Naive thymus-derived CD4-positive, alpha-beta T cell (primary cell): ENCODE measurements at regions not wholly inside any gene's neighbourhood (a gene's known extent, or its start where the extent isn't known, plus 50 kb on each side); places are given as distances from the start of the nearest gene placed in this dataset.

Experiments used
- ATAC-seq: fragments of 150-1000 bp; cut with Tn5 transposase; 2 replicates; pipeline ENCODE4 v1.10.0; 2021; ENCODE audit warnings: mild to moderate bottlenecking, moderate library complexity
- CTCF ChIA-PET: fragments of 350-600 bp; sonication (Branson Sonifier 250); formaldehyde crosslinking; loops from one replicate; lab custom pipeline; 2021; ENCODE audit warnings: antibody characterized with exemption; lab: Charles Lee
- POLR2A ChIA-PET: fragments of 350-600 bp; sonication (Branson Sonifier 250); formaldehyde crosslinking; loops from one replicate; lab custom pipeline; 2021; ENCODE audit warnings: antibody characterized with exemption, inconsistent platforms; lab: Charles Lee
- DNase-seq, 9 donors: peaks; one replicate each; pipeline versions ENCODE4 v3.0.0 to v3.0.0-alpha.2; 2020 to 2022; ENCODE audit warnings: mixed read lengths in 1 of 9
- H3K27ac ChIP-seq: one replicate; pipeline ENCODE4 v1.7.0; 2013; ENCODE audit warnings: mild to moderate bottlenecking, low read depth, low read length, moderate library complexity
- H3K27me3 ChIP-seq, 2 donors: one replicate each; pipeline ENCODE4 v1.7.0; 2013; ENCODE audit warnings: low read length in 2 of 2, mild to moderate bottlenecking in 2 of 2, moderate library complexity in 2 of 2; ENCODE audit not compliant: control insufficient read depth in 2 of 2, insufficient read depth in 2 of 2
- H3K36me3 ChIP-seq, 3 experiments: 1 replicate in 2 of 3; 2 replicates in 1 of 3; pipeline ENCODE4 v1.7.0; 2013; ENCODE audit warnings: low read length in 3 of 3, mild to moderate bottlenecking in 3 of 3, moderate library complexity in 1 of 3; ENCODE audit not compliant: insufficient read depth in 3 of 3, control insufficient read depth in 2 of 3
- H3K4me1 ChIP-seq, 2 donors: one replicate each; pipeline ENCODE4 v1.7.0; 2013; ENCODE audit warnings: low read length in 2 of 2, mild to moderate bottlenecking in 2 of 2, moderate library complexity in 1 of 2; ENCODE audit not compliant: control insufficient read depth in 2 of 2, insufficient read depth in 2 of 2
- H3K4me3 ChIP-seq: 2 replicates; pipeline ENCODE4 v1.7.0; 2013; ENCODE audit warnings: mild to moderate bottlenecking, low read length
- H3K9me3 ChIP-seq, 3 experiments: 1 replicate in 2 of 3; 2 replicates in 1 of 3; pipeline ENCODE4 v1.7.0; 2013; ENCODE audit warnings: low read length in 3 of 3; ENCODE audit not compliant: control insufficient read depth in 2 of 3
- H3K27ac Mint-ChIP-seq, 9 donors: one replicate each; pipeline ENCODE4 v1.8.0; 2020 to 2022; ENCODE audit warnings: mixed read lengths in 9 of 9, mild to moderate bottlenecking in 8 of 9, moderate library complexity in 5 of 9, inconsistent platforms in 2 of 9
- H3K27me3 Mint-ChIP-seq, 5 donors: one replicate each; pipeline ENCODE4 v1.8.0; 2021 to 2022; ENCODE audit warnings: mixed read lengths in 5 of 5, mild to moderate bottlenecking in 1 of 5
- H3K36me3 Mint-ChIP-seq, 5 donors: one replicate each; pipeline ENCODE4 v1.8.0; 2020 to 2022; ENCODE audit warnings: mixed read lengths in 5 of 5, mild to moderate bottlenecking in 3 of 5, inconsistent platforms in 1 of 5
- H3K4me1 Mint-ChIP-seq, 7 donors: one replicate each; pipeline ENCODE4 v1.8.0; 2020 to 2022; ENCODE audit warnings: mixed read lengths in 7 of 7, mild to moderate bottlenecking in 3 of 7, inconsistent platforms in 1 of 7
- H3K4me3 Mint-ChIP-seq, 10 donors: one replicate each; pipeline ENCODE4 v1.8.0; 2020 to 2022; ENCODE audit warnings: mild to moderate bottlenecking in 10 of 10, mixed read lengths in 10 of 10, moderate library complexity in 6 of 10, inconsistent platforms in 2 of 10
- H3K9me3 Mint-ChIP-seq, 11 donors: one replicate each; pipeline ENCODE4 v1.8.0; 2020 to 2022; ENCODE audit warnings: mixed read lengths in 11 of 11, mild to moderate bottlenecking in 4 of 11, inconsistent platforms in 1 of 11, moderate library complexity in 1 of 11
- intact Hi-C, 2 donors: fragments of 100-400 bp; cut with micrococcal nuclease; formaldehyde crosslinking; loops; one replicate each; pipeline ENCODE4 v1.15.1; 2023

GRCh38 chr22:48649466-48649865, 1178.2 kb downstream of the BRD1 start:
- no peaks in the 10 kb centered on the region for H3K9me3 ChIP-seq
- H3K4me1 Mint-ChIP-seq: no peaks in the 10 kb centered on the region

GRCh38 chr22:48649031-48649430, 1178.6 kb downstream of the BRD1 start:
- Mint-ChIP-seq H3K27ac (no peak overlapping the region), H3K27me3 (no peaks in the 10 kb centered on the region), H3K4me1 (no peaks in the 10 kb centered on the region), H3K4me3 (no peak overlapping the region), H3K36me3 (no peaks in the 10 kb centered on the region), H3K9me3 (no peaks in the 10 kb centered on the region)
- ChIA-PET CTCF (no interaction called here), POLR2A (no interaction called here)
- Histone ChIP-seq H3K9me3 (no peaks in the 10 kb centered on the region), H3K27ac (no peak overlapping the region), H3K4me1 (no peaks in the 10 kb centered on the region), H3K36me3 (no peaks in the 10 kb centered on the region), H3K27me3 (no peaks in the 10 kb centered on the region), H3K4me3 (no peak overlapping the region)
- ATAC-seq: no peak
- DNase-seq: no peak
- intact Hi-C loops: no loop called here

More at GRCh38 chr22:48649466-48649865, 1178.2 kb downstream of the BRD1 start:
- no peak for ATAC-seq
- H3K27ac Mint-ChIP-seq: no peak overlapping the region
- no peaks in the 10 kb centered on the region for H3K27me3 Mint-ChIP-seq
- Histone ChIP-seq H3K36me3 (no peaks in the 10 kb centered on the region), H3K27me3 (no peaks in the 10 kb centered on the region), H3K4me1 (no peaks in the 10 kb centered on the region), H3K27ac (no peak overlapping the region), H3K4me3 (no peak overlapping the region)
- intact Hi-C loops: no loop called here
- no peaks in the 10 kb centered on the region for H3K36me3 Mint-ChIP-seq
- DNase-seq: no peak
- POLR2A ChIA-PET: no interaction called here
- CTCF ChIA-PET: no interaction called here
- no peaks in the 10 kb centered on the region for H3K9me3 Mint-ChIP-seq
- no peak overlapping the region for H3K4me3 Mint-ChIP-seq

- Histone ChIP-seq H3K9me3 (no peaks in the 10 kb centered on the region), H3K4me1 (no peaks in the 10 kb centered on the region), H3K27me3 (no peaks in the 10 kb centered on the region), H3K36me3 (no peaks in the 10 kb centered on the region), H3K4me3 (no peak overlapping the region), H3K27ac (no peak overlapping the region)
- Mint-ChIP-seq H3K4me1 (no peaks in the 10 kb centered on the region), H3K27ac (no peak overlapping the region), H3K4me3 (no peak overlapping the region), H3K9me3 (no peaks in the 10 kb centered on the region), H3K27me3 (no peaks in the 10 kb centered on the region), H3K36me3 (no peaks in the 10 kb centered on the region)
- DNase-seq: no peak
- POLR2A ChIA-PET: no interaction called here
- CTCF ChIA-PET: no interaction called here
- intact Hi-C loops: no loop called here
- ATAC-seq: no peak
Observed at GRCh38 chr22:48647606-48648515, 1179.8 kb downstream of the BRD1 start.

GRCh38 chr22:48647051-48647450, 1180.6 kb downstream of the BRD1 start:
- Mint-ChIP-seq H3K36me3 (no peaks in the 10 kb centered on the region), H3K27ac (no peak overlapping the region), H3K4me3 (no peak overlapping the region), H3K9me3 (no peaks in the 10 kb centered on the region), H3K27me3 (no peaks in the 10 kb centered on the region), H3K4me1 (no peaks in the 10 kb centered on the region)
- DNase-seq (no peak), ATAC-seq (no peak)
- Histone ChIP-seq H3K9me3 (no peaks in the 10 kb centered on the region), H3K4me3 (no peak overlapping the region), H3K27me3 (no peaks in the 10 kb centered on the region), H3K27ac (no peak overlapping the region), H3K4me1 (no peaks in the 10 kb centered on the region), H3K36me3 (no peaks in the 10 kb centered on the region)
- POLR2A ChIA-PET: no interaction called here
- CTCF ChIA-PET: no interaction called here
- intact Hi-C loops: no loop called here

- ATAC-seq (no peak), DNase-seq (no peak)
- POLR2A ChIA-PET: no interaction called here
- H3K27ac Mint-ChIP-seq: no peak overlapping the region
- no peaks in the 10 kb centered on the region for H3K36me3 ChIP-seq
- no peaks in the 10 kb centered on the region for H3K9me3 Mint-ChIP-seq
- no peak overlapping the region for H3K4me3 Mint-ChIP-seq
- H3K4me1 ChIP-seq: no peaks in the 10 kb centered on the region
- no peaks in the 10 kb centered on the region for H3K36me3 Mint-ChIP-seq
- intact Hi-C loops: no loop called here
- H3K4me1 Mint-ChIP-seq: no peaks in the 10 kb centered on the region
- H3K4me3 ChIP-seq: no peak overlapping the region
- H3K27ac ChIP-seq: no peak overlapping the region
- no peaks in the 10 kb centered on the region for H3K9me3 ChIP-seq
- CTCF ChIA-PET: no interaction called here
- no peaks in the 10 kb centered on the region for H3K27me3 Mint-ChIP-seq
- H3K27me3 ChIP-seq: no peaks in the 10 kb centered on the region
Observed at GRCh38 chr22:48646216-48646925, 1181.3 kb downstream of the BRD1 start.

- DNase-seq (no peak), ATAC-seq (no peak)
- Mint-ChIP-seq H3K36me3 (no peaks in the 10 kb centered on the region), H3K4me1 (no peaks in the 10 kb centered on the region), H3K27me3 (no peaks in the 10 kb centered on the region), H3K4me3 (no peak overlapping the region), H3K27ac (no peak overlapping the region), H3K9me3 (no peaks in the 10 kb centered on the region)
- POLR2A ChIA-PET: no interaction called here
- Histone ChIP-seq H3K4me1 (no peaks in the 10 kb centered on the region), H3K27ac (no peak overlapping the region), H3K9me3 (no peaks in the 10 kb centered on the region), H3K27me3 (no peaks in the 10 kb centered on the region), H3K36me3 (no peaks in the 10 kb centered on the region), H3K4me3 (no peak overlapping the region)
- intact Hi-C loops: no loop called here
- CTCF ChIA-PET: no interaction called here
Observed at GRCh38 chr22:48645766-48646165, 1181.9 kb downstream of the BRD1 start.

- intact Hi-C loops: no loop called here
- no peaks in the 10 kb centered on the region for H3K36me3 Mint-ChIP-seq
- no peaks in the 10 kb centered on the region for H3K4me1 Mint-ChIP-seq
- H3K4me3 Mint-ChIP-seq: no peak overlapping the region
- no peak overlapping the region for H3K27ac Mint-ChIP-seq
- Histone ChIP-seq H3K27ac (no peak overlapping the region), H3K4me1 (no peaks in the 10 kb centered on the region), H3K9me3 (no peaks in the 10 kb centered on the region), H3K36me3 (no peaks in the 10 kb centered on the region), H3K27me3 (no peaks in the 10 kb centered on the region), H3K4me3 (no peak overlapping the region)
- no peak for DNase-seq
- no peak for ATAC-seq
- ChIA-PET CTCF (no interaction called here), POLR2A (no interaction called here)
- no peaks in the 10 kb centered on the region for H3K9me3 Mint-ChIP-seq
- H3K27me3 Mint-ChIP-seq: no peaks in the 10 kb centered on the region
Observed at GRCh38 chr22:48644997-48645396, 1182.7 kb downstream of the BRD1 start.
